ENCODE measurements at regions not wholly inside any gene's neighbourhood (a gene's known extent, or its start where the extent isn't known, plus 50 kb on each side); places are given as distances from the start of the nearest gene placed in this dataset.

GRCh38 chr9:129373361-129373760 is 195.3 kb upstream of the IER5L start:
- no peak for DNase-seq (ENCODE audit: low spot score)
- no peak for TF ChIP-seq EZH2 (IDR thresholded peaks at IDR 0.05; ENCODE audit: borderline replicate concordance, low read depth, low read length, poor library complexity, severe bottlenecking)
- TF ChIP-seq, protein P1, sequence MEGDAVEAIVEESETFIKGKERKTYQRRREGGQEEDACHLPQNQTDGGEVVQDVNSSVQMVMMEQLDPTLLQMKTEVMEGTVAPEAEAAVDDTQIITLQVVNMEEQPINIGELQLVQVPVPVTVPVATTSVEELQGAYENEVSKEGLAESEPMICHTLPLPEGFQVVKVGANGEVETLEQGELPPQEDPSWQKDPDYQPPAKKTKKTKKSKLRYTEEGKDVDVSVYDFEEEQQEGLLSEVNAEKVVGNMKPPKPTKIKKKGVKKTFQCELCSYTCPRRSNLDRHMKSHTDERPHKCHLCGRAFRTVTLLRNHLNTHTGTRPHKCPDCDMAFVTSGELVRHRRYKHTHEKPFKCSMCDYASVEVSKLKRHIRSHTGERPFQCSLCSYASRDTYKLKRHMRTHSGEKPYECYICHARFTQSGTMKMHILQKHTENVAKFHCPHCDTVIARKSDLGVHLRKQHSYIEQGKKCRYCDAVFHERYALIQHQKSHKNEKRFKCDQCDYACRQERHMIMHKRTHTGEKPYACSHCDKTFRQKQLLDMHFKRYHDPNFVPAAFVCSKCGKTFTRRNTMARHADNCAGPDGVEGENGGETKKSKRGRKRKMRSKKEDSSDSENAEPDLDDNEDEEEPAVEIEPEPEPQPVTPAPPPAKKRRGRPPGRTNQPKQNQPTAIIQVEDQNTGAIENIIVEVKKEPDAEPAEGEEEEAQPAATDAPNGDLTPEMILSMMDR (conservative IDR thresholded peaks at IDR 0.05; ENCODE audit: low read depth, low read length) = no peak
- BruUV-seq (replicated peaks) = no TSS peak
- H3K4me1 ChIP-seq (ENCODE audit: insufficient read depth, low read length, poor library complexity, severe bottlenecking) = no peaks in the 10 kb centered on the region
- CTCF ChIA-PET = no interaction called here
- no peak overlapping the region for H3K4me3 ChIP-seq (ENCODE audit: low read depth, low read length, poor library complexity, severe bottlenecking)
- POLR2A ChIA-PET (ENCODE audit: low non-redundant PET) = no interaction called here
- no peaks in the 10 kb centered on the region for H3K27me3 ChIP-seq (replicated peaks; ENCODE audit: insufficient read depth, low read depth, low read length, poor library complexity)
- no peaks in the 10 kb centered on the region for H3K36me3 ChIP-seq (ENCODE audit: insufficient read depth, low read length, poor library complexity, severe bottlenecking)
- no peaks in the 10 kb centered on the region for H3K9me3 ChIP-seq (ENCODE audit: low read depth, low read length, poor library complexity, severe bottlenecking)
- intact Hi-C loops (cut with micrococcal nuclease; ENCODE audit: unreplicated experiment) = no loop called here
- no peak overlapping the region for H3K27ac ChIP-seq (ENCODE audit: low read depth, low read length, poor library complexity, severe bottlenecking)

DNA sequence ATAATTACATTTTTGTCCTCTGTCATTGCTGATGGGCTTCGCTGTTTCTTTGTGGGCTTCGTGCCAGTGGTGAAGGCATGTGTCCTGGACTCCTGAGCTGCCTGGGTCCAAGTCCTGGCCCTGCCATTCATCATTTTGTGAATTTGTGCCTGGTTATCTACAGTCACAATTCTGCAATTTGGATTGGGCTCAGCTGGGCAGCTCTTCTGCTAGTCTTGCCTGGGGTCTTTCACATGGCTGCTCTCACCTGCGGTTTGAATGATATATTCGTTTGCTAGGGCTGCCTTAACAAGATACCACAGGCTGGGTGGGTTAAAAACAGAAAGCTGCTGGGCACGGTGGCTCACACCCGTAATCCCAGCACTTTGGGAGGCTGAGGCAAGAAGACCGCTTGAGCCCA is 192.7 kb upstream of the IER5L start:
- TF ChIP-seq EZH2 (IDR thresholded peaks at IDR 0.05; ENCODE audit: borderline replicate concordance, low read depth, low read length, poor library complexity, severe bottlenecking) = no peak
- TF ChIP-seq, protein P1 (conservative IDR thresholded peaks at IDR 0.05; ENCODE audit: low read depth, low read length) = no peak
- no peaks in the 10 kb centered on the region for H3K27me3 ChIP-seq (replicated peaks; ENCODE audit: insufficient read depth, low read depth, low read length, poor library complexity)
- no peaks in the 10 kb centered on the region for H3K4me1 ChIP-seq (ENCODE audit: insufficient read depth, low read length, poor library complexity, severe bottlenecking)
- POLR2A ChIA-PET (ENCODE audit: low non-redundant PET) = no interaction called here
- H3K9me3 ChIP-seq (ENCODE audit: low read depth, low read length, poor library complexity, severe bottlenecking) = no peaks in the 10 kb centered on the region
- no peak overlapping the region for H3K27ac ChIP-seq (ENCODE audit: low read depth, low read length, poor library complexity, severe bottlenecking)
- no peak for DNase-seq (ENCODE audit: low spot score)
- no TSS peak for BruUV-seq (replicated peaks)
- H3K4me3 ChIP-seq (ENCODE audit: low read depth, low read length, poor library complexity, severe bottlenecking) = no peak overlapping the region
- H3K36me3 ChIP-seq (ENCODE audit: insufficient read depth, low read length, poor library complexity, severe bottlenecking) = no peaks in the 10 kb centered on the region
- CTCF ChIA-PET = interaction anchor here (0.5 kb wide), 1 partner anchor 39 kb away, joined by 14 read pairs; no protein-coding TSS in a partner anchor
- intact Hi-C loops (cut with micrococcal nuclease; ENCODE audit: unreplicated experiment) = no loop called here

DNA sequence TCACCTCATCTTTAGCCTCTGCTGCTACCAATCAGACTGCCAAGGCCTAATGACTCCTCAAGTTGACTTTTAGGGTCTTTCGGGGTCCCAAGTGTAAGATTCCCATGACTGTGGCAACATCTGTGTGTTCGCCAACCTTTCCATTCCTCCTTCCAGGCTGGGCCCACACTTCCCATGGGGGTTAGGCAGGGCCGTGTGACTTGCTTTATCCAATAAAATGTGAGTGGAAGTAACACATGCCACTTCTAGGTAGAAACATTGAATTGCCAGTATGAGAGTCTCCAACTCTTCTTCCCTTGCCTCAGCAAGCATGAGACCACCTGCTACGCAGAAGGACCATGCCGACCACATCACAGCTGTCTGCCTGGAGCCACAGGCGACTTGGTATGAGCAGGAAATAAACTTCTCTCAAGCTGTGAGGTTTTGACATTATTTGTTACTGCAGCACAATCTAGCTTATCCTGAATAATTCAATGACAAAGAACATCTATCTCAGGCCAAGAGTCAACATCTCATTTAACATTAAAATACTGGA is 190.4 kb upstream of the IER5L start:
- no TSS peak for BruUV-seq (replicated peaks)
- no peak overlapping the region for H3K4me3 ChIP-seq (ENCODE audit: low read depth, low read length, poor library complexity, severe bottlenecking)
- DNase-seq (ENCODE audit: low spot score) = no peak
- POLR2A ChIA-PET (ENCODE audit: low non-redundant PET) = no interaction called here
- TF ChIP-seq, protein P1 (conservative IDR thresholded peaks at IDR 0.05; ENCODE audit: low read depth, low read length) = no peak
- no peak for TF ChIP-seq EZH2 (IDR thresholded peaks at IDR 0.05; ENCODE audit: borderline replicate concordance, low read depth, low read length, poor library complexity, severe bottlenecking)
- H3K27ac ChIP-seq (ENCODE audit: low read depth, low read length, poor library complexity, severe bottlenecking) = no peak overlapping the region
- no peaks in the 10 kb centered on the region for H3K36me3 ChIP-seq (ENCODE audit: insufficient read depth, low read length, poor library complexity, severe bottlenecking)
- H3K27me3 ChIP-seq (replicated peaks; ENCODE audit: insufficient read depth, low read depth, low read length, poor library complexity) = no peaks in the 10 kb centered on the region
- no peaks in the 10 kb centered on the region for H3K9me3 ChIP-seq (ENCODE audit: low read depth, low read length, poor library complexity, severe bottlenecking)
- no peaks in the 10 kb centered on the region for H3K4me1 ChIP-seq (ENCODE audit: insufficient read depth, low read length, poor library complexity, severe bottlenecking)
- intact Hi-C loops (cut with micrococcal nuclease; ENCODE audit: unreplicated experiment) = no loop called here
- CTCF ChIA-PET = no interaction called here
